Fibroblast of lung (primary cell): ENCODE measurements at regions not wholly inside any gene's neighbourhood (a gene's known extent, or its start where the extent isn't known, plus 50 kb on each side); places are given as distances from the start of the nearest gene placed in this dataset.

ENCODE experiments used
- DNase-seq, 2 donors: peaks; one replicate each; pipeline versions ENCODE4 v3.0.0 to v3.0.0-alpha.2; 2010; ENCODE audit warnings: low read depth in 2 of 2
- H2AFZ ChIP-seq: 2 replicates; pipeline ENCODE4 v1.5.1; 2012; ENCODE audit warnings: low read length, control low read depth, inconsistent platforms
- H3K27ac ChIP-seq: 2 replicates; pipeline ENCODE4 v1.5.1; 2011; ENCODE audit warnings: low read length, control low read depth; ENCODE audit not compliant: insufficient read depth
- H3K27me3 ChIP-seq: 2 replicates; pipeline ENCODE4 v1.5.1; 2011; ENCODE audit warnings: mild to moderate bottlenecking, low read length; ENCODE audit not compliant: control insufficient read depth, insufficient read depth
- H3K36me3 ChIP-seq: 2 replicates; pipeline ENCODE4 v1.5.1; 2011; ENCODE audit warnings: low read length; ENCODE audit not compliant: control insufficient read depth, insufficient read depth
- H3K4me1 ChIP-seq: 2 replicates; pipeline ENCODE4 v1.5.1; 2011; ENCODE audit warnings: low read length; ENCODE audit not compliant: control insufficient read depth, insufficient read depth; ENCODE audit errors: extremely low read depth
- H3K4me2 ChIP-seq: 2 replicates; pipeline ENCODE4 v1.5.1; 2011; ENCODE audit warnings: low read length, control low read depth; ENCODE audit not compliant: insufficient read depth; ENCODE audit errors: extremely low read depth
- H3K4me3 ChIP-seq, 4 experiments: fragments of 200-600 bp in 1 of 4; sonication (generic) in 1 of 4; replicated peaks in 1 of 4; 2 replicates each; pipeline ENCODE4 v1.5.1; 2011 to 2016; ENCODE audit warnings: low read length in 4 of 4, low read depth in 3 of 4, mild to moderate bottlenecking in 3 of 4, control low read depth in 2 of 4, inconsistent platforms in 1 of 4, mixed read lengths in 1 of 4; ENCODE audit not compliant: insufficient read depth in 1 of 4; ENCODE audit errors: control extremely low read depth in 1 of 4
- H3K79me2 ChIP-seq: 2 replicates; pipeline ENCODE4 v1.5.1; 2012; ENCODE audit warnings: mild to moderate bottlenecking, low read length, inconsistent platforms; ENCODE audit not compliant: control insufficient read depth, insufficient read depth
- H3K9ac ChIP-seq: 2 replicates; pipeline ENCODE4 v1.5.1; 2011; ENCODE audit warnings: mild to moderate bottlenecking, low read length, control low read depth; ENCODE audit not compliant: insufficient read depth
- H3K9me3 ChIP-seq: 2 replicates; pipeline ENCODE4 v1.5.1; 2012; ENCODE audit warnings: low read depth, low read length; ENCODE audit not compliant: control insufficient read depth, insufficient read depth
- H4K20me1 ChIP-seq: 2 replicates; pipeline ENCODE4 v1.5.1; 2011; ENCODE audit warnings: low read length; ENCODE audit not compliant: control insufficient read depth, insufficient read depth; ENCODE audit errors: extremely low read depth
- CTCF ChIP-seq, 2 donors: IDR thresholded peaks in 1 of 2; conservative IDR thresholded peaks in 1 of 2; 1 replicate in 1 of 2; 2 replicates in 1 of 2; pipeline ENCODE4 v1.5.1; 2011 to 2012; ENCODE audit warnings: low read length in 2 of 2, control low read depth in 1 of 2, inconsistent platforms in 1 of 2, low read depth in 1 of 2, mild to moderate bottlenecking in 1 of 2
- EZH2 ChIP-seq: IDR thresholded peaks from 2 replicates; pipeline ENCODE4 v1.5.1; 2012; ENCODE audit warnings: low read length, control low read depth, mild to moderate bottlenecking; ENCODE audit errors: missing control alignments

- H3K4me2 ChIP-seq = no peak overlapping the region
- no peak overlapping the region for H3K9ac ChIP-seq
- no peak overlapping the region for H3K27ac ChIP-seq
- TF ChIP-seq EZH2 (no peak), CTCF (conservative IDR thresholded peaks at IDR 0.05 in 1 of 2, IDR thresholded peaks at IDR 0.05 in 1 of 2; ENCODE audit: low read depth in 1 of 2, low read length in 2 of 2) (no peak)
- no peaks in the 10 kb centered on the region for H3K4me1 ChIP-seq
- no peak for DNase-seq
- H3K79me2 ChIP-seq = no peaks in the 10 kb centered on the region
- no peaks in the 10 kb centered on the region for H3K36me3 ChIP-seq
- no peaks in the 10 kb centered on the region for H3K9me3 ChIP-seq
- no peaks in the 10 kb centered on the region for H3K27me3 ChIP-seq
- no peak overlapping the region for H3K4me3 ChIP-seq
- no peaks in the 10 kb centered on the region for H4K20me1 ChIP-seq
- no peak overlapping the region for H2AFZ ChIP-seq
Measured at GRCh38 chr22:48531761-48532435, 1295.8 kb downstream of the BRD1 start.

GRCh38 chr22:48531108-48531507 lies 1296.6 kb downstream of the BRD1 start:
- H3K27me3 ChIP-seq = no peaks in the 10 kb centered on the region
- no peaks in the 10 kb centered on the region for H3K36me3 ChIP-seq
- no peaks in the 10 kb centered on the region for H3K9me3 ChIP-seq
- no peak for DNase-seq
- no peak overlapping the region for H3K9ac ChIP-seq
- no peak overlapping the region for H3K27ac ChIP-seq
- TF ChIP-seq CTCF (conservative IDR thresholded peaks at IDR 0.05 in 1 of 2, IDR thresholded peaks at IDR 0.05 in 1 of 2; ENCODE audit: low read depth in 1 of 2, low read length in 2 of 2) (no peak), EZH2 (no peak)
- H3K4me3 ChIP-seq = no peak overlapping the region
- no peaks in the 10 kb centered on the region for H3K4me1 ChIP-seq
- no peak overlapping the region for H2AFZ ChIP-seq
- no peaks in the 10 kb centered on the region for H4K20me1 ChIP-seq
- H3K4me2 ChIP-seq = no peak overlapping the region
- H3K79me2 ChIP-seq = no peaks in the 10 kb centered on the region

DNA sequence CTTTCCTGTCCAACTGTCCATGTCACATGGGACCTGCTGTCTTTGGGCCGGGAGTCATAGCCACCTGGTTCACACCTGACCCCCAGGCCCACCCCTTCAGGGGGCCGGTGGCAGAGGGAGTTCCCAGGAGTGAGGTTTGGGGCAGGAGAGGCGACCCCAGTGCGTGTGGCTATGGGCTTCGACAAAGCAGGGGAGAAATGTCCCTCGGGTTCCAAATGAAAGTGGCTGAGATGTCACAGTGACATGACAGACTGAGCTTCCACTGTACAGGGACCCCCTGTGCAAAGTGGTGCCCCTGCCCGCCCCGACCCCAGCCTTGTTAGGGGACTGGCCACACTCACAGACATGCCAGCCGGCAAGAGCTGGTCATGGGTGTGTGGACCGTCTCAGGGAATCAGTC lies 1297.0 kb downstream of the BRD1 start:
- Histone ChIP-seq H3K9me3 (no peaks in the 10 kb centered on the region), H3K79me2 (no peaks in the 10 kb centered on the region), H3K27me3 (no peaks in the 10 kb centered on the region), H3K4me3 (no peak overlapping the region), H4K20me1 (no peaks in the 10 kb centered on the region), H3K4me1 (no peaks in the 10 kb centered on the region), H3K4me2 (no peak overlapping the region), H2AFZ (no peak overlapping the region), H3K36me3 (no peaks in the 10 kb centered on the region), H3K9ac (no peak overlapping the region), H3K27ac (no peak overlapping the region)
- TF ChIP-seq CTCF (conservative IDR thresholded peaks at IDR 0.05 in 1 of 2, IDR thresholded peaks at IDR 0.05 in 1 of 2; ENCODE audit: low read depth in 1 of 2, low read length in 2 of 2) = no peak
- no peak for TF ChIP-seq EZH2
- DNase-seq = no peak
